Endothelial cell of umbilical vein (primary cell): ENCODE measurements at regions not wholly inside any gene's neighbourhood (a gene's known extent, or its start where the extent isn't known, plus 50 kb on each side); places are given as distances from the start of the nearest gene placed in this dataset.

ENCODE experiments used
- BruUV-seq: library from RNA; stranded (reverse); fragments of 400-500 nt; replicated peaks from 2 replicates; lab custom pipeline; 2021; lab: Mats Ljungman, UMichigan
- CTCF ChIA-PET: fragments of 300-600, 350-600 bp; sonication (Branson Sonifier 250); formaldehyde crosslinking; loops from one replicate; lab custom pipeline; 2021; ENCODE audit warnings: antibody characterized with exemption, inconsistent platforms; lab: Charles Lee
- POLR2A ChIA-PET: fragments of 300-600, 350-600 bp; sonication (Branson Sonifier 250); formaldehyde crosslinking; loops from one replicate; lab custom pipeline; 2021; ENCODE audit warnings: antibody characterized with exemption, inconsistent platforms; lab: Charles Lee
- DNase-seq: peaks from one replicate; pipeline ENCODE4 v3.0.0-alpha.2; 2011; ENCODE audit warnings: low read depth, low spot score
- FAIRE-seq: peaks from 2 replicates; lab custom pipeline; 2011; peaks lifted over from hg19 to GRCh38; lab: Jason Lieb, UNC
- H2AFZ ChIP-seq: 2 replicates; pipeline ENCODE4 v1.6.0; 2012; ENCODE audit warnings: low read depth, low read length, control low read depth, inconsistent platforms
- H3K27ac ChIP-seq: 2 replicates; pipeline ENCODE4 v1.5.1; 2011; ENCODE audit warnings: low read depth, mild to moderate bottlenecking, control low read depth, low read length, moderate library complexity; ENCODE audit not compliant: insufficient read depth
- H3K27me3 ChIP-seq, 2 experiments: 2 replicates each; pipeline versions ENCODE4 v1.6.0 to v1.6.1; 2011; ENCODE audit warnings: low read length in 2 of 2, mixed read lengths in 1 of 2; ENCODE audit not compliant: control insufficient read depth in 2 of 2, insufficient read depth in 2 of 2
- H3K36me3 ChIP-seq, 2 experiments: 2 replicates in 1 of 2; 3 replicates in 1 of 2; pipeline ENCODE4 v1.5.1; 2011; ENCODE audit warnings: low read length in 2 of 2, mild to moderate bottlenecking in 1 of 2, moderate library complexity in 1 of 2; ENCODE audit not compliant: control insufficient read depth in 2 of 2, insufficient read depth in 2 of 2; ENCODE audit errors: extremely low read depth in 1 of 2
- H3K4me1 ChIP-seq: 3 replicates; pipeline ENCODE4 v1.5.1; 2011; ENCODE audit warnings: mild to moderate bottlenecking, low read length; ENCODE audit not compliant: control insufficient read depth, insufficient read depth; ENCODE audit errors: extremely low read depth
- H3K4me2 ChIP-seq: 2 replicates; pipeline ENCODE4 v1.6.1; 2011; ENCODE audit warnings: low read length, control low read depth, mixed read lengths; ENCODE audit not compliant: insufficient read depth
- H3K4me3 ChIP-seq, 3 experiments: fragments of 200-600 bp in 1 of 3; sonication (generic), shearing (Covaris generic) in 1 of 3; replicated peaks in 1 of 3; 2 replicates each; pipeline ENCODE4 v1.5.1; 2011 to 2016; ENCODE audit warnings: control low read depth in 3 of 3, low read length in 3 of 3, mild to moderate bottlenecking in 2 of 3, inconsistent platforms in 1 of 3, low read depth in 1 of 3, moderate library complexity in 1 of 3; ENCODE audit not compliant: insufficient read depth in 1 of 3
- H3K79me2 ChIP-seq: 2 replicates; pipeline ENCODE4 v1.6.0; 2012; ENCODE audit warnings: low read length, inconsistent platforms; ENCODE audit not compliant: control insufficient read depth, insufficient read depth
- H3K9ac ChIP-seq: replicated peaks from 2 replicates; pipeline ENCODE3; 2011; ENCODE audit warnings: low read length, control low read depth; ENCODE audit not compliant: insufficient read depth; ENCODE audit errors: extremely low read depth
- H3K9me1 ChIP-seq: replicated peaks from 3 replicates; pipeline ENCODE4 v1.6.0; 2011; ENCODE audit warnings: mild to moderate bottlenecking, low read length; ENCODE audit not compliant: control insufficient read depth, insufficient read depth; ENCODE audit errors: extremely low read depth
- H3K9me3 ChIP-seq: replicated peaks from 2 replicates; pipeline ENCODE4 v1.5.1; 2012; ENCODE audit warnings: low read length, inconsistent platforms; ENCODE audit not compliant: control insufficient read depth, insufficient read depth
- H4K20me1 ChIP-seq: replicated peaks from 2 replicates; pipeline ENCODE3; 2011; ENCODE audit warnings: mild to moderate bottlenecking, low read length; ENCODE audit not compliant: control insufficient read depth, insufficient read depth; ENCODE audit errors: extremely low read depth
- EZH2 ChIP-seq: IDR thresholded peaks from 2 replicates; pipeline ENCODE4 v1.6.1; 2012; ENCODE audit warnings: borderline replicate concordance, low read depth, mild to moderate bottlenecking, moderate library complexity, low read length, inconsistent platforms; ENCODE audit not compliant: severe bottlenecking
- FOS ChIP-seq: IDR thresholded peaks from 2 replicates; pipeline ENCODE4 v1.6.1; 2011; ENCODE audit warnings: mild to moderate bottlenecking, low read length, moderate library complexity, borderline replicate concordance; ENCODE audit not compliant: insufficient read depth
- GATA2 ChIP-seq: IDR thresholded peaks from 2 replicates; pipeline ENCODE4 v1.7.0; 2011; ENCODE audit warnings: low read depth, mild to moderate bottlenecking, moderate library complexity, mixed read lengths, low read length; ENCODE audit not compliant: insufficient read length, insufficient read depth
- JUN ChIP-seq: IDR thresholded peaks from 2 replicates; pipeline ENCODE4 v1.6.1; 2011; ENCODE audit warnings: borderline replicate concordance, low read depth; ENCODE audit not compliant: insufficient read length, insufficient read depth
- MYC ChIP-seq: IDR thresholded peaks from one replicate; pipeline ENCODE4 v1.6.1; 2011; ENCODE audit warnings: mild to moderate bottlenecking, low read depth, low read length
- POLR2A ChIP-seq: IDR thresholded peaks from 2 replicates; pipeline ENCODE4 v1.6.1; 2012; ENCODE audit warnings: low read depth, mild to moderate bottlenecking, control low read depth, low read length
- POLR2AphosphoS5 ChIP-seq: IDR thresholded peaks from 2 replicates; pipeline ENCODE4 v1.6.1; 2012; ENCODE audit warnings: low read depth, mild to moderate bottlenecking, control low read depth, low read length, moderate library complexity; ENCODE audit not compliant: insufficient read depth
- dilution Hi-C: fragments of 300-500 bp; cut with MboI; formaldehyde crosslinking; loops from one replicate; pipeline ENCODE4 v1.15.0; 2019; ENCODE audit warnings: low sequenced_read_pairs; ENCODE audit not compliant: extremely low pct_ligation_motif_present
- intact Hi-C: fragments of 100-400 bp; cut with micrococcal nuclease; formaldehyde crosslinking; loops from one replicate; pipeline ENCODE4 v1.10.0; 2022
- TF ChIP-seq, protein P1 (sequence below), 2 donors: IDR thresholded peaks; 1 replicate in 1 of 2; 2 replicates in 1 of 2; pipeline ENCODE4 v1.5.1; 2011; ENCODE audit warnings: low read length in 2 of 2, mild to moderate bottlenecking in 2 of 2, moderate library complexity in 2 of 2, control low read depth in 1 of 2, inconsistent platforms in 1 of 2, low read depth in 1 of 2; ENCODE audit not compliant: insufficient read depth in 1 of 2; ENCODE audit errors: extremely low read depth in 1 of 2
- TF ChIP-seq, protein P2 (sequence below): IDR thresholded peaks from 2 replicates; pipeline ENCODE4 v1.6.1; 2011; ENCODE audit not compliant: insufficient read depth, insufficient read length

DNA sequence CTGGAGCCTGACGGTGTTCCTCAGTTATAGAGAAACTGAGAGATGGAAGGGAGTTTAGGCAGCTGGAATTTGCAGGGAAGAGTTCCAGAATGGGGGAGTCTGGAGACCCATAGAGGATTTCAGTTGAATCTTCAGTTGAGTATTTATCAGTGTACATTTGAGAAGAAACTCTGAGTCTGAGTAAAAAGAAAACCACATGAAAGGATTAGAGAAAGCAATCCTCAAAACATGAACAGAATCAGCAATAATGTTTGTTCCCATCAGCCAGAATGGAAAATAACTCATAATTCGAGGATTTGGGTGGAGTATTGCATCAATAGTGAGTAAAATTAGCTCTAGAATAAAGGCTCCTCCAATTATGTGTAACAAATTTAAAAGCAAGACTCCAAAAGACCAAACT, 130.0 kb upstream of the AHR start:
- Histone ChIP-seq H3K79me2 (no peaks in the 10 kb centered on the region), H3K4me3 (no peak overlapping the region), H4K20me1 (no peaks in the 10 kb centered on the region), H3K9ac (no peak overlapping the region), H3K4me2 (no peak overlapping the region), H2AFZ (no peak overlapping the region), H3K27me3 (no peaks in the 10 kb centered on the region), H3K27ac (no peak overlapping the region), H3K9me1 (no peaks in the 10 kb centered on the region), H3K9me3 (no peaks in the 10 kb centered on the region), H3K4me1 (no peaks in the 10 kb centered on the region), H3K36me3 (no peaks in the 10 kb centered on the region)
- dilution Hi-C loops = no loop called here
- DNase-seq (no peak), FAIRE-seq (no peak)
- TF ChIP-seq, protein P1, sequence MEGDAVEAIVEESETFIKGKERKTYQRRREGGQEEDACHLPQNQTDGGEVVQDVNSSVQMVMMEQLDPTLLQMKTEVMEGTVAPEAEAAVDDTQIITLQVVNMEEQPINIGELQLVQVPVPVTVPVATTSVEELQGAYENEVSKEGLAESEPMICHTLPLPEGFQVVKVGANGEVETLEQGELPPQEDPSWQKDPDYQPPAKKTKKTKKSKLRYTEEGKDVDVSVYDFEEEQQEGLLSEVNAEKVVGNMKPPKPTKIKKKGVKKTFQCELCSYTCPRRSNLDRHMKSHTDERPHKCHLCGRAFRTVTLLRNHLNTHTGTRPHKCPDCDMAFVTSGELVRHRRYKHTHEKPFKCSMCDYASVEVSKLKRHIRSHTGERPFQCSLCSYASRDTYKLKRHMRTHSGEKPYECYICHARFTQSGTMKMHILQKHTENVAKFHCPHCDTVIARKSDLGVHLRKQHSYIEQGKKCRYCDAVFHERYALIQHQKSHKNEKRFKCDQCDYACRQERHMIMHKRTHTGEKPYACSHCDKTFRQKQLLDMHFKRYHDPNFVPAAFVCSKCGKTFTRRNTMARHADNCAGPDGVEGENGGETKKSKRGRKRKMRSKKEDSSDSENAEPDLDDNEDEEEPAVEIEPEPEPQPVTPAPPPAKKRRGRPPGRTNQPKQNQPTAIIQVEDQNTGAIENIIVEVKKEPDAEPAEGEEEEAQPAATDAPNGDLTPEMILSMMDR (IDR thresholded peaks at IDR 0.05; ENCODE audit: extremely low read depth in 1 of 2, insufficient read depth in 1 of 2, low read depth in 1 of 2, low read length in 2 of 2) = no peak
- TF ChIP-seq POLR2A = no peak
- no peak for TF ChIP-seq MYC
- no peak for TF ChIP-seq EZH2
- TF ChIP-seq JUN = no peak
- TF ChIP-seq, protein P2, sequence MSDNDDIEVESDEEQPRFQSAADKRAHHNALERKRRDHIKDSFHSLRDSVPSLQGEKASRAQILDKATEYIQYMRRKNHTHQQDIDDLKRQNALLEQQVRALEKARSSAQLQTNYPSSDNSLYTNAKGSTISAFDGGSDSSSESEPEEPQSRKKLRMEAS = no peak
- no peak for TF ChIP-seq FOS
- no peak for TF ChIP-seq GATA2
- TF ChIP-seq POLR2AphosphoS5 = no peak
- POLR2A ChIA-PET = no interaction called here
- BruUV-seq = no TSS peak
- intact Hi-C loops = no loop called here
- CTCF ChIA-PET = interaction anchor here (1.0 kb wide), 1 partner anchor 39 kb away, joined by 3 read pairs; no protein-coding TSS in a partner anchor
